ENCODE measurements at regions not wholly inside any gene's neighbourhood (a gene's known extent, or its start where the extent isn't known, plus 50 kb on each side); places are given as distances from the start of the nearest gene placed in this dataset.
"Not testable (repeated sequence)": the region's sequence is repeated elsewhere in the genome, so short reads cannot be mapped to it uniquely, and the experiment has no call there.

GRCh38 chr11:71705086-71705737 is 122.5 kb upstream of the KRTAP5-11 start:
- TF ChIP-seq CTCF (IDR thresholded peaks at IDR 0.05; ENCODE audit: borderline replicate concordance, extremely low read depth, low read length, poor library complexity, severe bottlenecking); EZH2 (IDR thresholded peaks at IDR 0.05; ENCODE audit: borderline replicate concordance, low read depth, low read length, severe bottlenecking): not testable (repeated sequence)

Measured in DND-41 (cell line).